Prostate gland (tissue), 2 donors: ENCODE measurements at regions not wholly inside any gene's neighbourhood (a gene's known extent, or its start where the extent isn't known, plus 50 kb on each side); places are given as distances from the start of the nearest gene placed in this dataset.

Experiments
- DNase-seq: peaks from one replicate; pipeline ENCODE4 v3.0.0-alpha.2; 2019; ENCODE audit warnings: low spot score
- H3K27ac ChIP-seq, 2 donors: fragments of 200-600 bp; sonication (generic); 2 replicates each; pipeline ENCODE4 v1.5.1; 2017 to 2019
- H3K27me3 ChIP-seq: fragments of 200-600 bp; sonication (generic); replicated peaks from 2 replicates; pipeline ENCODE4 v1.5.1; 2019; ENCODE audit not compliant: insufficient read depth
- H3K36me3 ChIP-seq, 2 donors: fragments of 200-600 bp; sonication (generic); 1 replicate in 1 of 2; 2 replicates in 1 of 2; pipeline versions ENCODE4 v1.5.1 to v1.8.1; 2017 to 2019
- H3K4me1 ChIP-seq: fragments of 200-600 bp; sonication (generic); replicated peaks from 2 replicates; pipeline ENCODE4 v1.5.1; 2019
- H3K4me3 ChIP-seq, 2 donors: fragments of 200-600 bp; sonication (generic); 2 replicates each; pipeline ENCODE4 v1.5.1; 2017 to 2019
- H3K9me3 ChIP-seq: fragments of 200-600 bp; sonication (generic); 2 replicates; pipeline ENCODE4 v1.5.1; 2017
- CTCF ChIP-seq, 4 experiments: fragments of 200-600 bp in 2 of 4; fragments of 450-650 bp in 2 of 4; sonication (generic) in 2 of 4; IDR thresholded peaks; 1 replicate in 3 of 4; 2 replicates in 1 of 4; pipeline ENCODE4 v1.5.1; 2016 to 2019; ENCODE audit warnings: antibody characterized with exemption in 4 of 4, mild to moderate bottlenecking in 2 of 4, moderate library complexity in 2 of 4
- POLR2A ChIP-seq: fragments of 450-650 bp; IDR thresholded peaks from one replicate; pipeline ENCODE4 v1.6.1; 2016; ENCODE audit warnings: antibody characterized with exemption, mild to moderate bottlenecking
- POLR2AphosphoS5 ChIP-seq: sonication (generic); formaldehyde crosslinking; IDR thresholded peaks from one replicate; pipeline ENCODE4 v1.6.1; 2017; ENCODE audit warnings: antibody characterized with exemption
- WGBS: methylation state at CpG from one replicate; pipeline ENCODE4 v1.1.5; 2018; 5-methylcytosine and 5-hydroxymethylcytosine counted together
- intact Hi-C: fragments of 100-400 bp; cut with DNase I; formaldehyde crosslinking; loops from one replicate; pipeline ENCODE4 v1.14.2; 2022

- 53% methylated on average over 2 of the region's 2 CpGs for WGBS
Observed at GRCh38 chr21:28419811-28420210, 572.9 kb downstream of the LTN1 start.

DNA sequence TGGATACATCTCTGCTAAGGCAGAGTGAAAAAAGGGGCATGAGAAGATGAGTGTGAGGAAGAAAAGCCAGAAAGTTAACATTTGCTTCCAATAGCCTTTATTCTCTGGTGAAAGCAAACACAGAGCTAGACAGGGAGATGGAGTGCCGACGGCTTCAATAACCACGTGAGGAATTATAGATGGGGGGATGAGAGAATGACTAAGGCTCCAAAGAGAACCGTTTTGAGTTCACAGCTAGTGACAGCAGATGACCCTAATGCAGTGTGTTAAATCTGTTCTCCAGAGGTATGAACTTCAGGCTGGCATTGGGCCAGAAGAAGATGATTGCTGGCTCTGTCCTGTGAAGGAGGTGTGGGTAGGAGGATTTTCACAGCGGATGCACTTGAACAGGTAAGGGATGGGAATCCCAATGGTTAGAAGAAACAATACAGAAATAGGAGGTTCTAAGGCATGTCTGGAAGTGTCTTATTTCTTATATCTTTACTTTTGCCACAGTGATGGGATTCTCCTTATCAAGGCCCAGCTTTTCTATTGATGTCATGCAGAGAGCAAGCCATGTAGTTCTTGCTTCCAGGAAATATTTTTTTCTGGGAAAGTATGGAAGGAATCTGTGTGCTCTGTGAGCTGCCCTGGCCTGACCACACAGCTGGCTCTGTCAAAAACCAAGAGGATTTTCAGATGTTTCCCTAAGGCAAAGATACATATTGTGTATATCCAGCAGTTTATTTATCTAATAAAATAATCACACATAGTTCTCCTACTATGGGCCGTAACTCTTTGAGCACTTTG, 573.8 kb downstream of the LTN1 start:
- 70% methylated on average over 6 of the region's 6 CpGs for WGBS
- Histone ChIP-seq H3K9me3 (no peaks in the 10 kb centered on the region), H3K4me3 (no peak overlapping the region), H3K36me3 (no peaks in the 10 kb centered on the region), H3K4me1 (no peaks in the 10 kb centered on the region), H3K27me3 (no peaks in the 10 kb centered on the region), H3K27ac (no peak overlapping the region)
- DNase-seq, result no peak
- intact Hi-C loops, result no loop called here
- no peak for TF ChIP-seq POLR2A

More at GRCh38 chr21:28419811-28420210, 572.9 kb downstream of the LTN1 start:
- Histone ChIP-seq H3K4me3 (no peak overlapping the region), H3K27ac (no peak overlapping the region), H3K4me1 (no peaks in the 10 kb centered on the region), H3K36me3 (no peaks in the 10 kb centered on the region), H3K9me3 (no peaks in the 10 kb centered on the region), H3K27me3 (no peaks in the 10 kb centered on the region)
- no peak for DNase-seq
- no peak for TF ChIP-seq POLR2AphosphoS5
- no peak for TF ChIP-seq POLR2A
- intact Hi-C loops, result no loop called here

DNA sequence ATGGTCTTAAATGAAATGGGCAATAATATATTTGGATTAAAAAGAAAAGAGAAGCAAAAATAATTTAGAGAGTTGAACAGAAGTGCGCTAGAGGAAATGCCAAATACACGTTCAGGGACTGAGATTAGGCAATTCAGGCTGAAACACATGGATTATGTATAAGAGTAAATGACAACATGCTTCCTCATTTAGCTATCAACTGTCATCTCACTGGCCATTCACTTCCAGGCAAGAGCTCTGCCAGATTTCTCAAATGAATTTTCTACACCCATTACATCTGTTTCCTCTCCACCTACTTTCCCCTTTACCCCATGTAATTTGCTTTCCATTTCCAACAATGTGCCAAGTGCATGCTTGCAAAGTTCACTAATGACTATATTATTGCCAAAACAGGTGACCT, 582.4 kb downstream of the LTN1 start:
- no peak overlapping the region for H3K27ac ChIP-seq
- TF ChIP-seq CTCF (IDR thresholded peaks at IDR 0.05), result no peak
- no peak for TF ChIP-seq POLR2AphosphoS5
- TF ChIP-seq POLR2A, result no peak
- no peak overlapping the region for H3K4me3 ChIP-seq
- no peaks in the 10 kb centered on the region for H3K27me3 ChIP-seq
- 85% methylated on average over 2 of the region's 2 CpGs for WGBS
- no peak for DNase-seq
- no peaks in the 10 kb centered on the region for H3K4me1 ChIP-seq
- H3K9me3 ChIP-seq, result no peaks in the 10 kb centered on the region
- H3K36me3 ChIP-seq, result no peaks in the 10 kb centered on the region
- intact Hi-C loops, result no loop called here

GRCh38 chr21:28402616-28402989, 590.1 kb downstream of the LTN1 start:
- Histone ChIP-seq H3K36me3 (no peaks in the 10 kb centered on the region), H3K27me3 (no peaks in the 10 kb centered on the region), H3K27ac (no peak overlapping the region), H3K4me1 (no peaks in the 10 kb centered on the region), H3K9me3 (no peaks in the 10 kb centered on the region), H3K4me3 (no peak overlapping the region)
- WGBS, result 51% methylated on average over 1 of the region's 1 CpG
- intact Hi-C loops, result no loop called here
- no peak for DNase-seq
- TF ChIP-seq CTCF (IDR thresholded peaks at IDR 0.05) (no peak), POLR2AphosphoS5 (no peak), POLR2A (no peak)

DNA sequence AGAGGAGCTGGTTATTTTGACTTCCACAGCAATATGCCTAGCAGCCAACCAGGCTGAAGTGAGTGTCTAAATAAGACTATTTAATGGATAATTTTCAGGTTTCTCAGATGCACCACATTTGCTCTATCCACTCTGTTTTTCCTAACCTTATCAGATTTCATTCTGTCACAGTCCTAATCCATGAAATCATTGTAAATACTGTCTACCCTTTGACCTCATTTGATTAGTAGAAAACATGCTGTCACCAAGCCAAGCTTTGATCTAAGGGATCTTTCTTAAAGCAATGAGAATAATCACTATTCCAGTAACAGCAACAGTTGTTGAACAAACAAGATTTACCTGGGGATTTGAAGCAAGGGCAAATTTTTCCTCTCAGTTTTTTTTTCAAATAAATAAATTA, 595.6 kb downstream of the LTN1 start:
- no peaks in the 10 kb centered on the region for H3K4me1 ChIP-seq
- H3K27ac ChIP-seq, result no peak overlapping the region
- no peak for TF ChIP-seq POLR2A
- TF ChIP-seq CTCF (IDR thresholded peaks at IDR 0.05), result no peak
- TF ChIP-seq POLR2AphosphoS5, result no peak

GRCh38 chr21:28396421-28396820, 596.3 kb downstream of the LTN1 start:
- Histone ChIP-seq H3K9me3 (no peaks in the 10 kb centered on the region), H3K27ac (no peak overlapping the region), H3K4me1 (no peaks in the 10 kb centered on the region), H3K36me3 (no peaks in the 10 kb centered on the region), H3K4me3 (no peak overlapping the region), H3K27me3 (no peaks in the 10 kb centered on the region)
- TF ChIP-seq POLR2AphosphoS5, result no peak
- no peak for TF ChIP-seq POLR2A
- no peak for TF ChIP-seq CTCF (IDR thresholded peaks at IDR 0.05)
- intact Hi-C loops, result no loop called here
- no peak for DNase-seq
- WGBS, result 56% methylated on average over 5 of the region's 5 CpGs

More for the DNA sequence above, 595.6 kb downstream of the LTN1 start:
- H3K27me3 ChIP-seq, result no peaks in the 10 kb centered on the region
- DNase-seq, result no peak
- intact Hi-C loops, result no loop called here
- no peaks in the 10 kb centered on the region for H3K9me3 ChIP-seq
- H3K4me3 ChIP-seq, result no peak overlapping the region
- H3K36me3 ChIP-seq, result no peaks in the 10 kb centered on the region
